Right lobe of liver (tissue), 6 donors: ENCODE measurements at regions not wholly inside any gene's neighbourhood (a gene's known extent, or its start where the extent isn't known, plus 50 kb on each side); places are given as distances from the start of the nearest gene placed in this dataset.

Experiments used
- ATAC-seq, 4 donors: fragments of 200-7000 bp; cut with Tn5 transposase; one replicate each; pipeline ENCODE4 v1.9.1; 2020; ENCODE audit warnings: mild to moderate bottlenecking in 4 of 4, moderate library complexity in 4 of 4
- DNase-seq, 3 donors: peaks; one replicate each; pipeline ENCODE4 v3.0.0-alpha.2; 2020
- H3K27ac ChIP-seq, 3 donors: fragments of 200-600 bp; one replicate each; pipeline ENCODE4 v1.8.0; 2022
- H3K27me3 ChIP-seq, 2 donors: fragments of 200-600 bp; one replicate each; pipeline ENCODE4 v1.8.0; 2022
- H3K36me3 ChIP-seq, 4 donors: fragments of 200-600 bp; sonication (generic) in 1 of 4; one replicate each; pipeline versions ENCODE4 v1.5.1 to v1.8.0; 2017 to 2022; ENCODE audit warnings: control low read depth in 1 of 4
- H3K4me1 ChIP-seq, 4 donors: fragments of 200-600 bp; sonication (generic) in 1 of 4; one replicate each; pipeline versions ENCODE4 v1.5.1 to v1.8.0; 2017 to 2022; ENCODE audit warnings: control low read depth in 1 of 4
- H3K4me3 ChIP-seq, 3 donors: fragments of 200-600 bp; one replicate each; pipeline ENCODE4 v1.8.0; 2022
- H3K9me3 ChIP-seq, 4 donors: fragments of 200-600 bp; sonication (generic) in 1 of 4; one replicate each; pipeline versions ENCODE4 v1.5.1 to v1.8.0; 2017 to 2022; ENCODE audit warnings: control low read depth in 1 of 4
- CTCF ChIP-seq, 4 donors: fragments of 200-600 bp in 3 of 4; fragments of 450-650 bp in 1 of 4; IDR thresholded peaks; one replicate each; pipeline versions ENCODE4 v1.5.1 to v1.8.0; 2016 to 2022; ENCODE audit warnings: antibody characterized with exemption in 4 of 4, mild to moderate bottlenecking in 2 of 4
- POLR2A ChIP-seq: fragments of 450-650 bp; IDR thresholded peaks from one replicate; pipeline ENCODE4 v1.6.1; 2017; ENCODE audit warnings: antibody characterized with exemption, mild to moderate bottlenecking
- WGBS: methylation state at CpG from one replicate; pipeline ENCODE4 v1.1.6; 2018; ENCODE audit warnings: low coverage, low lambda C conversion rate; ENCODE audit not compliant: insufficient coverage; ENCODE audit errors: missing lambda C conversion rate; 5-methylcytosine and 5-hydroxymethylcytosine counted together
- intact Hi-C, 2 donors: fragments of 100-400 bp; cut with DNase I; formaldehyde crosslinking; loops; one replicate each; pipeline versions ENCODE4 v1.11.2 to v1.14.1; 2022
- donor health status: DM: no; HTN: yes; CAD: no.
- donor health status: DM: no; HTN: no; CAD: no.
- donor health status: DM: no; HTN: no; CAD: no.
- donor health status: DM: no; HTN: yes; CAD: no.
- donor health status: DM: no; HTN: yes; CAD: no.

- WGBS = 65% methylated on average over 2 of the region's 3 CpGs
- TF ChIP-seq POLR2A (no peak), CTCF (IDR thresholded peaks at IDR 0.05) (no peak)
- no peak for DNase-seq
These were observed 59.1 kb downstream of the CEP43 start for GRCh38 chr6:167058261-167058660.

More at GRCh38 chr6:167058261-167058660, 59.1 kb downstream of the CEP43 start:
- Histone ChIP-seq H3K4me3 (no peak overlapping the region), H3K27me3 (no peaks in the 10 kb centered on the region), H3K36me3 (no peaks in the 10 kb centered on the region), H3K27ac (no peak overlapping the region), H3K4me1 (no peaks in the 10 kb centered on the region), H3K9me3 (no peaks in the 10 kb centered on the region)
- no peak for ATAC-seq
- intact Hi-C loops = no loop called here
